ENCODE measurements at regions not wholly inside any gene's neighbourhood (a gene's known extent, or its start where the extent isn't known, plus 50 kb on each side); places are given as distances from the start of the nearest gene placed in this dataset.

DNA sequence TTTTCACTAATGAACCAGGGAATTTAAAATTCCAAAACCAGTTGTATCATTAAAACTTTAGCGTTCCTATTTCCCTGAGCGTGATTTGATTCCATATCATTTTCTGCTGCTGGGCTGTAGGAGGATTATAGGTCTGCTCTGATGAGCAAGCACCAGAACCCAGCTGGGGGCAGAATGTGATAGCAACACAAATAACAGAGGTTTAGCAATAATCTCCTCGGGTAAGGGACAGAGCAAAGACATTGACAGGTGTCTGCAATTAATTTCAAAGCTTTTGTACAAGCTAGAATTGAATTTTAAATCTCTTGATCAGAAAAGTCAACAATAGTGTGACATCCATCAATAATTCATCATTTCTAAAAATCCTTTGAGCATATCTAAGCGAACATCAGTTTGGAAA, 163.4 kb upstream of the RAP2B start (continued):
- TF ChIP-seq, protein P1, sequence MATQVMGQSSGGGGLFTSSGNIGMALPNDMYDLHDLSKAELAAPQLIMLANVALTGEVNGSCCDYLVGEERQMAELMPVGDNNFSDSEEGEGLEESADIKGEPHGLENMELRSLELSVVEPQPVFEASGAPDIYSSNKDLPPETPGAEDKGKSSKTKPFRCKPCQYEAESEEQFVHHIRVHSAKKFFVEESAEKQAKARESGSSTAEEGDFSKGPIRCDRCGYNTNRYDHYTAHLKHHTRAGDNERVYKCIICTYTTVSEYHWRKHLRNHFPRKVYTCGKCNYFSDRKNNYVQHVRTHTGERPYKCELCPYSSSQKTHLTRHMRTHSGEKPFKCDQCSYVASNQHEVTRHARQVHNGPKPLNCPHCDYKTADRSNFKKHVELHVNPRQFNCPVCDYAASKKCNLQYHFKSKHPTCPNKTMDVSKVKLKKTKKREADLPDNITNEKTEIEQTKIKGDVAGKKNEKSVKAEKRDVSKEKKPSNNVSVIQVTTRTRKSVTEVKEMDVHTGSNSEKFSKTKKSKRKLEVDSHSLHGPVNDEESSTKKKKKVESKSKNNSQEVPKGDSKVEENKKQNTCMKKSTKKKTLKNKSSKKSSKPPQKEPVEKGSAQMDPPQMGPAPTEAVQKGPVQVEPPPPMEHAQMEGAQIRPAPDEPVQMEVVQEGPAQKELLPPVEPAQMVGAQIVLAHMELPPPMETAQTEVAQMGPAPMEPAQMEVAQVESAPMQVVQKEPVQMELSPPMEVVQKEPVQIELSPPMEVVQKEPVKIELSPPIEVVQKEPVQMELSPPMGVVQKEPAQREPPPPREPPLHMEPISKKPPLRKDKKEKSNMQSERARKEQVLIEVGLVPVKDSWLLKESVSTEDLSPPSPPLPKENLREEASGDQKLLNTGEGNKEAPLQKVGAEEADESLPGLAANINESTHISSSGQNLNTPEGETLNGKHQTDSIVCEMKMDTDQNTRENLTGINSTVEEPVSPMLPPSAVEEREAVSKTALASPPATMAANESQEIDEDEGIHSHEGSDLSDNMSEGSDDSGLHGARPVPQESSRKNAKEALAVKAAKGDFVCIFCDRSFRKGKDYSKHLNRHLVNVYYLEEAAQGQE (IDR thresholded peaks at IDR 0.05; ENCODE audit: low read depth) = no peak
- no peak for TF ChIP-seq RAD21 (IDR thresholded peaks at IDR 0.05; ENCODE audit: low read depth)

DNA sequence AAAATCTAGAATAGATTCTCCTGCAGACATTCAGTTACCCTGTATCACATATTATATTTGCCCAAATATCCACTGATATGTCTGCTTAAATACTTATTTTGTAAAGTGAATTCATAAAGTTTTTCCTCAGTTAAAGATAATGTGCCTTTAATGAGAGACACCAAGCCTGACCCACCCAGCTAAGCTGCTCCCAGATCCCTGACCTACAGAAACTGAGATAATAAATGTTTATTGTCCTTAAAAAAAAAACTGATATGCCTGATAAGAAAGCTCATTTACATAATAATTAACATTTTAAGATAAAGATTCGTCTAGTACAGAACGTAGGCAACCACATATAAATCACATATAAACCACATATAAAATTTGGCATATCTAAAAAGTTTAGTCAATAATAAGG, 161.7 kb upstream of the RAP2B start:
- DNase-seq (ENCODE audit: low read depth, low spot score) (no peak), ATAC-seq (no peak)
- no peaks in the 10 kb centered on the region for H3K36me3 ChIP-seq (ENCODE audit: control insufficient read depth in 1 of 2, insufficient read depth in 2 of 2, low read length in 2 of 2)
- intact Hi-C loops (cut with micrococcal nuclease) = no loop called here
- no peak overlapping the region for H3K27ac ChIP-seq (ENCODE audit: low read depth, low read length)
- no peak overlapping the region for H2AFZ ChIP-seq (ENCODE audit: low read depth, low read length, poor library complexity, severe bottlenecking)
- ChIA-PET CTCF (no interaction called here), POLR2A (no interaction called here), RAD21 (ENCODE audit: low non-redundant PET in 1 of 2, low total read pairs in 2 of 2, uncharacterized antibody in 2 of 2, unreplicated experiment in 2 of 2) (no interaction called here)
- no peaks in the 10 kb centered on the region for H3K79me2 ChIP-seq (ENCODE audit: insufficient read depth, low read length)
- TF ChIP-seq POLR2AphosphoS5 (IDR thresholded peaks at IDR 0.05; ENCODE audit: low read depth, low read length) (no peak), ZNF274 (IDR thresholded peaks at IDR 0.05; ENCODE audit: low read depth, low read length) (no peak), JUND (IDR thresholded peaks at IDR 0.05) (no peak), SP1 (IDR thresholded peaks at IDR 0.05; ENCODE audit: low read depth) (no peak), YY1 (IDR thresholded peaks at IDR 0.05; ENCODE audit: extremely low read depth, insufficient replicate concordance, low read depth, low read length) (no peak), ELF1 (IDR thresholded peaks at IDR 0.05; ENCODE audit: borderline replicate concordance, low read depth) (no peak), SIN3A (IDR thresholded peaks at IDR 0.05; ENCODE audit: low read depth) (no peak)
- TF ChIP-seq, protein P2, sequence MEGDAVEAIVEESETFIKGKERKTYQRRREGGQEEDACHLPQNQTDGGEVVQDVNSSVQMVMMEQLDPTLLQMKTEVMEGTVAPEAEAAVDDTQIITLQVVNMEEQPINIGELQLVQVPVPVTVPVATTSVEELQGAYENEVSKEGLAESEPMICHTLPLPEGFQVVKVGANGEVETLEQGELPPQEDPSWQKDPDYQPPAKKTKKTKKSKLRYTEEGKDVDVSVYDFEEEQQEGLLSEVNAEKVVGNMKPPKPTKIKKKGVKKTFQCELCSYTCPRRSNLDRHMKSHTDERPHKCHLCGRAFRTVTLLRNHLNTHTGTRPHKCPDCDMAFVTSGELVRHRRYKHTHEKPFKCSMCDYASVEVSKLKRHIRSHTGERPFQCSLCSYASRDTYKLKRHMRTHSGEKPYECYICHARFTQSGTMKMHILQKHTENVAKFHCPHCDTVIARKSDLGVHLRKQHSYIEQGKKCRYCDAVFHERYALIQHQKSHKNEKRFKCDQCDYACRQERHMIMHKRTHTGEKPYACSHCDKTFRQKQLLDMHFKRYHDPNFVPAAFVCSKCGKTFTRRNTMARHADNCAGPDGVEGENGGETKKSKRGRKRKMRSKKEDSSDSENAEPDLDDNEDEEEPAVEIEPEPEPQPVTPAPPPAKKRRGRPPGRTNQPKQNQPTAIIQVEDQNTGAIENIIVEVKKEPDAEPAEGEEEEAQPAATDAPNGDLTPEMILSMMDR (IDR thresholded peaks at IDR 0.05 in 2 of 3, conservative IDR thresholded peaks at IDR 0.05 in 1 of 3; ENCODE audit: borderline replicate concordance in 1 of 3, insufficient read depth in 1 of 3, low read depth in 2 of 3, low read length in 2 of 3) = no peak
- TF ChIP-seq, protein P3, sequence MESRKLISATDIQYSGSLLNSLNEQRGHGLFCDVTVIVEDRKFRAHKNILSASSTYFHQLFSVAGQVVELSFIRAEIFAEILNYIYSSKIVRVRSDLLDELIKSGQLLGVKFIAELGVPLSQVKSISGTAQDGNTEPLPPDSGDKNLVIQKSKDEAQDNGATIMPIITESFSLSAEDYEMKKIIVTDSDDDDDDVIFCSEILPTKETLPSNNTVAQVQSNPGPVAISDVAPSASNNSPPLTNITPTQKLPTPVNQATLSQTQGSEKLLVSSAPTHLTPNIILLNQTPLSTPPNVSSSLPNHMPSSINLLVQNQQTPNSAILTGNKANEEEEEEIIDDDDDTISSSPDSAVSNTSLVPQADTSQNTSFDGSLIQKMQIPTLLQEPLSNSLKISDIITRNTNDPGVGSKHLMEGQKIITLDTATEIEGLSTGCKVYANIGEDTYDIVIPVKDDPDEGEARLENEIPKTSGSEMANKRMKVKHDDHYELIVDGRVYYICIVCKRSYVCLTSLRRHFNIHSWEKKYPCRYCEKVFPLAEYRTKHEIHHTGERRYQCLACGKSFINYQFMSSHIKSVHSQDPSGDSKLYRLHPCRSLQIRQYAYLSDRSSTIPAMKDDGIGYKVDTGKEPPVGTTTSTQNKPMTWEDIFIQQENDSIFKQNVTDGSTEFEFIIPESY (IDR thresholded peaks at IDR 0.05; ENCODE audit: extremely low read depth, insufficient replicate concordance, low read length) = no peak
- TF ChIP-seq, protein P1 (IDR thresholded peaks at IDR 0.05; ENCODE audit: low read depth) = no peak
- no peaks in the 10 kb centered on the region for H3K9me3 ChIP-seq (ENCODE audit: control insufficient read depth in 1 of 2, insufficient read depth in 1 of 2, low read depth in 1 of 2, low read length in 2 of 2)
- H3K9ac ChIP-seq (ENCODE audit: low read length) = no peak overlapping the region
- no peaks in the 10 kb centered on the region for H3K9me2 ChIP-seq (ENCODE audit: insufficient read depth)
- H3K27me3 ChIP-seq (ENCODE audit: insufficient read depth, low read length) = no peaks in the 10 kb centered on the region
- no TSS peak for BruUV-seq (replicated peaks)
- H3K4me2 ChIP-seq (ENCODE audit: low read length) = no peak overlapping the region
- H3K4me3 ChIP-seq (replicated peaks in 1 of 2; ENCODE audit: low read depth in 1 of 2, low read length in 2 of 2) = no peak overlapping the region
- no peaks in the 10 kb centered on the region for H4K20me1 ChIP-seq (ENCODE audit: insufficient read depth)
- H3K4me1 ChIP-seq (ENCODE audit: control insufficient read depth in 1 of 2, insufficient read depth in 2 of 2, low read length in 2 of 2) = no peaks in the 10 kb centered on the region
